OCI-LY3 (cell line): ENCODE measurements at regions not wholly inside any gene's neighbourhood (a gene's known extent, or its start where the extent isn't known, plus 50 kb on each side); places are given as distances from the start of the nearest gene placed in this dataset.

Experiments
- H2AFZ ChIP-seq: fragments of 200-600, 300-600 bp; shearing (Covaris generic); 2 replicates; pipeline ENCODE4 v1.6.0; 2014; ENCODE audit warnings: antibody characterized with exemption, low read depth, low read length
- H3K27ac ChIP-seq: fragments of 200-600, 300-600 bp; sonication (generic); 2 replicates; pipeline ENCODE4 v1.5.1; 2014; ENCODE audit warnings: mild to moderate bottlenecking, low read length, moderate library complexity, mixed read lengths
- H3K27me3 ChIP-seq: fragments of 200-600, 300-600 bp; sonication (generic); 2 replicates; pipeline ENCODE4 v1.6.1; 2014; ENCODE audit warnings: low read depth, low read length, mixed read lengths
- H3K36me3 ChIP-seq: fragments of 200-600, 300-600 bp; sonication (generic); replicated peaks from 2 replicates; pipeline ENCODE3; 2014; ENCODE audit warnings: low read depth, low read length, mixed read lengths
- H3K4me1 ChIP-seq: fragments of 300-600, 200-600 bp; sonication (generic); 2 replicates; pipeline ENCODE4 v1.6.1; 2014; ENCODE audit warnings: low read length, mixed read lengths
- H3K4me2 ChIP-seq: fragments of 200-600, 300-600 bp; sonication (generic); 2 replicates; pipeline ENCODE4 v1.6.1; 2014; ENCODE audit warnings: low read length, mixed read lengths
- H3K4me3 ChIP-seq: fragments of 300-600, 200-600 bp; sonication (generic); 2 replicates; pipeline ENCODE4 v1.5.1; 2014; ENCODE audit warnings: antibody characterized with exemption, mild to moderate bottlenecking, low read length, moderate library complexity
- H3K79me2 ChIP-seq: fragments of 300-600, 200-600 bp; shearing (Covaris generic); 2 replicates; pipeline ENCODE4 v1.6.1; 2014; ENCODE audit warnings: mild to moderate bottlenecking, low read length, mixed read lengths
- H3K9ac ChIP-seq: fragments of 300-600, 200-600 bp; shearing (Covaris generic); 2 replicates; pipeline ENCODE4 v1.6.0; 2014; ENCODE audit warnings: mild to moderate bottlenecking, low read length, moderate library complexity
- H3K9me3 ChIP-seq: fragments of 200-600, 300-600 bp; shearing (Covaris generic); 2 replicates; pipeline ENCODE4 v1.6.1; 2014; ENCODE audit warnings: low read length, mixed read lengths; ENCODE audit not compliant: insufficient read depth
- H4K20me1 ChIP-seq: fragments of 200-600, 300-600 bp; sonication (generic); 2 replicates; pipeline ENCODE4 v1.6.1; 2016; ENCODE audit warnings: low read length, mixed read lengths; ENCODE audit not compliant: insufficient read depth
- CTCF ChIP-seq: fragments of 200-600, 300-600 bp; sonication (generic); IDR thresholded peaks from 2 replicates; pipeline ENCODE4 v1.5.1; 2014; ENCODE audit warnings: antibody characterized with exemption, low read length, low read depth
- EZH2phosphoT487 ChIP-seq: fragments of 200-600 bp; shearing (Covaris generic); IDR thresholded peaks from 2 replicates; pipeline ENCODE4 v1.6.1; 2018; ENCODE audit warnings: antibody characterized with exemption, mixed run types, low read depth

DNA sequence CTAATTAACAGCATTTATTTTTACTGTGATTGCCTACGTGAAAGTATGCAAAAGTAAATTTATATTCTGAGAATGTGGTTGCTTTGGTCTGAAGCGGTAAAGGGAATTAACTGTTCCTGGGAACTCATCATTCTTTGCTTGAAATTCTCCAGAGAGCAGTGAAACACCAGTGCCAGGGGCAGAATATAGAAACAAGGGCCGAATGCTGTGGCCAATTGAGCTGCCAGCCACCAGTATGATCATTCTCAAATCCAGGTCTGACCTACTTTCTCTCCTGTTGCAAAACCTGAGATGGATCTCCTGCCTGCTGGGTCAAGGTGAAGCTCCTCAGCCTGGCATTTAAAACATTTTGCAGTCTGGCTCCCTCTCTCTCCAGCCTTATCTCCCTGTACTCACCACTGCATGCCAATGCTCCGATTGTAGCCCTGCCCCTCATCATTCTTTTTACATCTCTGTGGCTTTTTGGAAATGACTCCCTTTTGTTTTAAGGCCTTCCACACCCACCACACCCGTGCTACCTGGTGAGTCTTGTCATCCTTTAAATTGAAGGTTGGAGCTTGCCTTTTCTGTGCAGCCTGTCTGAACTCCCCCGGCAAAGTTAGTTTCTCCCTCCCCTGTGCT is 94.5 kb upstream of the TMEM178A start:
- no peak overlapping the region for H2AFZ ChIP-seq
- H3K4me2 ChIP-seq, result no peak overlapping the region
- H3K9me3 ChIP-seq, result no peaks in the 10 kb centered on the region
- H3K4me3 ChIP-seq, result no peak overlapping the region
- TF ChIP-seq CTCF, result no peak
- TF ChIP-seq EZH2phosphoT487, result no peak
- H3K79me2 ChIP-seq, result no peaks in the 10 kb centered on the region
- no peak overlapping the region for H3K9ac ChIP-seq
- H3K4me1 ChIP-seq, result no peaks in the 10 kb centered on the region
- no peaks in the 10 kb centered on the region for H3K36me3 ChIP-seq
- no peak overlapping the region for H3K27ac ChIP-seq
- peaks cover 13% of the 10 kb centered on the region for H3K27me3 ChIP-seq
- H4K20me1 ChIP-seq, result no peaks in the 10 kb centered on the region

- Histone ChIP-seq H4K20me1 (no peaks in the 10 kb centered on the region), H3K4me2 (no peak overlapping the region), H3K27ac (no peak overlapping the region), H3K79me2 (no peaks in the 10 kb centered on the region), H3K4me3 (no peak overlapping the region), H3K9ac (no peak overlapping the region), H2AFZ (no peak overlapping the region), H3K36me3 (no peaks in the 10 kb centered on the region), H3K9me3 (no peaks in the 10 kb centered on the region), H3K27me3 (peaks cover 13% of the 10 kb centered on the region), H3K4me1 (no peaks in the 10 kb centered on the region)
- TF ChIP-seq CTCF (no peak), EZH2phosphoT487 (no peak)
Measured at GRCh38 chr2:39573276-39573675, 92.4 kb upstream of the TMEM178A start.

GRCh38 chr2:39581866-39582265 is 83.9 kb upstream of the TMEM178A start:
- TF ChIP-seq EZH2phosphoT487 (no peak), CTCF (no peak)
- H2AFZ ChIP-seq, result no peak overlapping the region
- H3K4me2 ChIP-seq, result no peak overlapping the region
- no peaks in the 10 kb centered on the region for H4K20me1 ChIP-seq
- H3K27me3 ChIP-seq, result no peaks in the 10 kb centered on the region; the same call in 1 of the 2 replicates
- H3K9me3 ChIP-seq, result no peaks in the 10 kb centered on the region
- H3K4me3 ChIP-seq, result no peak overlapping the region
- no peaks in the 10 kb centered on the region for H3K79me2 ChIP-seq
- H3K36me3 ChIP-seq, result no peaks in the 10 kb centered on the region
- H3K9ac ChIP-seq, result no peak overlapping the region
- no peak overlapping the region for H3K27ac ChIP-seq
- no peaks in the 10 kb centered on the region for H3K4me1 ChIP-seq

GRCh38 chr2:39583213-39583612 is 82.5 kb upstream of the TMEM178A start:
- no peaks in the 10 kb centered on the region for H3K4me1 ChIP-seq
- H3K9me3 ChIP-seq, result no peaks in the 10 kb centered on the region
- no peak overlapping the region for H3K27ac ChIP-seq
- H3K79me2 ChIP-seq, result no peaks in the 10 kb centered on the region
- no peaks in the 10 kb centered on the region for H4K20me1 ChIP-seq
- no peak overlapping the region for H3K9ac ChIP-seq
- TF ChIP-seq CTCF, result no peak
- H3K4me2 ChIP-seq, result no peak overlapping the region
- no peak overlapping the region for H2AFZ ChIP-seq
- peaks cover 4% of the 10 kb centered on the region; the same call in 1 of the 2 replicates for H3K27me3 ChIP-seq
- H3K4me3 ChIP-seq, result no peak overlapping the region
- H3K36me3 ChIP-seq, result no peaks in the 10 kb centered on the region
